Type B pancreatic cell (in vitro differentiated cells): ENCODE measurements at regions not wholly inside any gene's neighbourhood (a gene's known extent, or its start where the extent isn't known, plus 50 kb on each side); places are given as distances from the start of the nearest gene placed in this dataset.
"Not testable (repeated sequence)": the region's sequence is repeated elsewhere in the genome, so short reads cannot be mapped to it uniquely, and the experiment has no call there.

Experiments
- DNase-seq: peaks from one replicate; pipeline ENCODE4 v3.0.0; 2021; ENCODE audit warnings: mixed read lengths; ENCODE audit not compliant: unreplicated experiment; ENCODE audit errors: extremely low spot score
- H3K27ac Mint-ChIP-seq: 2 replicates; pipeline ENCODE4 v1.8.0; 2021; ENCODE audit warnings: mild to moderate bottlenecking, mixed read lengths
- H3K27me3 Mint-ChIP-seq: 2 replicates; pipeline ENCODE4 v1.8.0; 2021; ENCODE audit warnings: mixed read lengths
- H3K36me3 Mint-ChIP-seq: 2 replicates; pipeline ENCODE4 v1.8.0; 2021; ENCODE audit warnings: mixed read lengths
- H3K4me1 Mint-ChIP-seq: one replicate; pipeline ENCODE4 v1.8.0; 2021; ENCODE audit warnings: mixed read lengths; ENCODE audit not compliant: unreplicated experiment
- H3K4me3 Mint-ChIP-seq: 2 replicates; pipeline ENCODE4 v1.8.0; 2021; ENCODE audit warnings: mild to moderate bottlenecking, mixed read lengths
- H3K9me3 Mint-ChIP-seq: 2 replicates; pipeline ENCODE4 v1.8.0; 2021; ENCODE audit warnings: mixed read lengths
- TF ChIP-seq, protein P1 (sequence below): fragments of 200-600 bp; sonication (generic); conservative IDR thresholded peaks from 2 replicates; pipeline ENCODE4 v1.5.0; 2021; ENCODE audit warnings: antibody characterized with exemption, mild to moderate bottlenecking

DNA sequence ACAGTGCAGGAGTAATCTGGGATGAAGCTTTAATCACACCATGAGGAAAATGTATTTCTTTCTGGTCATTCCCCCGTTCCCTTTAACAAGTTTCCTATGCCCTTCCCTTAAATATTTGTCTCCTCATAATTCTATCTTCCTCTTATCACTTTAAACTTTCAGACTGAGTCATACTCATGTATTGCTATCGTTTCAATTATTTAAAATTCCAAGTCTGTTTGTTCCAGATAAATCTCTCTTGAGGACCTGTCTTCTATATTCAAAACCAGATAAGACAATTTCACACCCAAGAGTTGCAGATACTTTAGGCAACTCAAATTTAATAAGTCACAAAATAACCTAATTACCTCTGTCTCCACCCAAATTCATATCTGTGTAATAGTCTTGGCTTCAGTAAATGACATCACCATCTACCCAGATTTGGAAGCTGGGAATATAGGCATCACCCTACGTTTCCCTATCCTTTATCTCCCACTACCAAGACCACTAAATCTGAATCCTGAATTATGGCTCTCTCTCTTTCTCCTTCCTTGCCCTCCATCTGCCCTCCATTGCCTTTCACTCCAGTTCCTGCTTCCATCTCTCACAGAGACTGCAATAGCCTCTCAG, 220.1 kb downstream of the PYDC2 start:
- H3K9me3 Mint-ChIP-seq, result no peaks in the 10 kb centered on the region
- H3K27me3 Mint-ChIP-seq, result no peaks in the 10 kb centered on the region
- H3K36me3 Mint-ChIP-seq, result no peaks in the 10 kb centered on the region
- DNase-seq, result no peak
- TF ChIP-seq, protein P1, sequence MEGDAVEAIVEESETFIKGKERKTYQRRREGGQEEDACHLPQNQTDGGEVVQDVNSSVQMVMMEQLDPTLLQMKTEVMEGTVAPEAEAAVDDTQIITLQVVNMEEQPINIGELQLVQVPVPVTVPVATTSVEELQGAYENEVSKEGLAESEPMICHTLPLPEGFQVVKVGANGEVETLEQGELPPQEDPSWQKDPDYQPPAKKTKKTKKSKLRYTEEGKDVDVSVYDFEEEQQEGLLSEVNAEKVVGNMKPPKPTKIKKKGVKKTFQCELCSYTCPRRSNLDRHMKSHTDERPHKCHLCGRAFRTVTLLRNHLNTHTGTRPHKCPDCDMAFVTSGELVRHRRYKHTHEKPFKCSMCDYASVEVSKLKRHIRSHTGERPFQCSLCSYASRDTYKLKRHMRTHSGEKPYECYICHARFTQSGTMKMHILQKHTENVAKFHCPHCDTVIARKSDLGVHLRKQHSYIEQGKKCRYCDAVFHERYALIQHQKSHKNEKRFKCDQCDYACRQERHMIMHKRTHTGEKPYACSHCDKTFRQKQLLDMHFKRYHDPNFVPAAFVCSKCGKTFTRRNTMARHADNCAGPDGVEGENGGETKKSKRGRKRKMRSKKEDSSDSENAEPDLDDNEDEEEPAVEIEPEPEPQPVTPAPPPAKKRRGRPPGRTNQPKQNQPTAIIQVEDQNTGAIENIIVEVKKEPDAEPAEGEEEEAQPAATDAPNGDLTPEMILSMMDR, result no peak
- H3K27ac Mint-ChIP-seq, result no peak overlapping the region
- H3K4me1 Mint-ChIP-seq, result no peaks in the 10 kb centered on the region
- no peak overlapping the region for H3K4me3 Mint-ChIP-seq

DNA sequence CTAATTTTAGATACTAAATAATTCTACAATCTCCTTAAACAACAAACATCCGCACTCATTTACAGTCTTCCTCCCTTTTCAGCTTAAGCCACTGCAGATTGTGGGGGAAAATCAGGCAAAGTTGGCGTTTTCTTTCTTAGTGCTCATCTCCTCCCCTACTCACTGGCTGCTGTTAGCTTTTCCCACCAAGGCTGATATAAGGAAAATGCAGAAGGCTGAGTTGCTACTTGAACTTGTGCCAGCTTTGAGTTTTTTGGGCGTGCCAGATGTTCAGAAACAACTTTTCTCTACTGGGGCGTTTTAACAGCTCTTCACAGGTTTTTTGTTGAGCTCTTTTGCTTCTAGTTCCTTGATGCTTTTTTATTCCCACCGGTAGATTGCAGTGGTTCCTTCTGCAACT, 222.0 kb downstream of the PYDC2 start:
- H3K27ac Mint-ChIP-seq, result no peak overlapping the region
- H3K9me3 Mint-ChIP-seq, result no peaks in the 10 kb centered on the region
- H3K4me3 Mint-ChIP-seq, result no peak overlapping the region
- H3K4me1 Mint-ChIP-seq, result no peaks in the 10 kb centered on the region
- TF ChIP-seq, protein P1, result no peak
- H3K36me3 Mint-ChIP-seq, result no peaks in the 10 kb centered on the region
- H3K27me3 Mint-ChIP-seq, result no peaks in the 10 kb centered on the region
- DNase-seq, result no peak

- H3K9me3 Mint-ChIP-seq, result no peaks in the 10 kb centered on the region
- TF ChIP-seq, protein P1, result no peak
- no peak overlapping the region for H3K4me3 Mint-ChIP-seq
- H3K4me1 Mint-ChIP-seq, result no peaks in the 10 kb centered on the region
- H3K36me3 Mint-ChIP-seq, result no peaks in the 10 kb centered on the region
- H3K27ac Mint-ChIP-seq, result no peak overlapping the region
- H3K27me3 Mint-ChIP-seq, result no peaks in the 10 kb centered on the region
- no peak for DNase-seq
These were observed 225.7 kb downstream of the PYDC2 start for GRCh38 chr3:191686626-191687025.

DNA sequence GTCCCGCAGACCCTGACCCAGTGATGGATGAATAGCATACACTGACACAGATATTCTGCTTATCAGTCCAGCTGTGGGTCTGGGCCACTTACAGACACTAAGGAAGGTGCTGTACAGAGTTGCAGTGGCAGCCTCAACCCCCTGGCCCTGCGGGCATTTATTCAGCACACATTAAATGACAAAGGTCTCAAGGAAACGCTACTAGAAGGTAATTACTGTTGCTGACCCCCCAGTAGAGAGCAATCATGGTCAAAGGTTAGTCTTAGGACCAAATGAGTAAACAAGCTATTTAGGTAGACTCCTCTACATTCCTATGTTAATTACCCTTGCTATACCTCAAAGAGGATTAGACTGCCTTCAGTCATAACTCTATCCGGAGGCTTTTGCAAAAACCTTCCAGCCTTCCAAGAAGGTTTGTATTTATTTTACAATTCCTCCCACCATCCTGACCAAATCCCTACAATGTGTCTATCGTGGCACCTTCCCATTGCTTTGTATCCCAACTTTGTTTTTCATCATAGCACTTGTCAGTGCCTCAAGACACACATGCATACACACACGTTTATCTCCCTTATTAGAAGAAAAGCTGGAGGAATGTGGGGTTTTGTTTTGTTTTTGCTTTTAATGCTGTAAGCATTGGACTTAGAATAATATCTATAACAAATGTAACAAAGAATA, 227.9 kb downstream of the PYDC2 start:
- H3K27me3 Mint-ChIP-seq, result no peaks in the 10 kb centered on the region
- H3K4me1 Mint-ChIP-seq, result no peaks in the 10 kb centered on the region
- H3K27ac Mint-ChIP-seq, result no peak overlapping the region
- no peak overlapping the region for H3K4me3 Mint-ChIP-seq
- TF ChIP-seq, protein P1, result no peak
- no peaks in the 10 kb centered on the region for H3K36me3 Mint-ChIP-seq
- no peak for DNase-seq
- H3K9me3 Mint-ChIP-seq, result no peaks in the 10 kb centered on the region

- H3K27me3 Mint-ChIP-seq, DNase-seq, H3K9me3 Mint-ChIP-seq, H3K4me1 Mint-ChIP-seq, H3K4me3 Mint-ChIP-seq, H3K27ac Mint-ChIP-seq, H3K36me3 Mint-ChIP-seq: not testable (repeated sequence)
These were observed 230.2 kb downstream of the PYDC2 start for GRCh38 chr3:191691184-191691583.

GRCh38 chr3:191695131-191695814, 234.3 kb downstream of the PYDC2 start:
- TF ChIP-seq, protein P1, result no peak
- Mint-ChIP-seq H3K27me3 (no peaks in the 10 kb centered on the region), H3K4me3 (no peak overlapping the region), H3K27ac (no peak overlapping the region), H3K9me3 (no peaks in the 10 kb centered on the region), H3K4me1 (no peaks in the 10 kb centered on the region), H3K36me3 (no peaks in the 10 kb centered on the region)
- no peak for DNase-seq
